PC-9 (cell line): ENCODE measurements at regions not wholly inside any gene's neighbourhood (a gene's known extent, or its start where the extent isn't known, plus 50 kb on each side); places are given as distances from the start of the nearest gene placed in this dataset.

Experiments used
- EZH2 ChIP-seq: fragments of 200-600 bp; sonication (generic); IDR thresholded peaks from 2 replicates; pipeline ENCODE4 v1.8.0; 2017; ENCODE audit warnings: antibody characterized with exemption, low read depth
- TF ChIP-seq, protein P1 (sequence below): fragments of 200-600 bp; sonication (generic); conservative IDR thresholded peaks from 2 replicates; pipeline ENCODE4 v1.6.1; 2017; ENCODE audit warnings: mixed run types, antibody characterized with exemption, mild to moderate bottlenecking, moderate library complexity

- TF ChIP-seq, protein P1, sequence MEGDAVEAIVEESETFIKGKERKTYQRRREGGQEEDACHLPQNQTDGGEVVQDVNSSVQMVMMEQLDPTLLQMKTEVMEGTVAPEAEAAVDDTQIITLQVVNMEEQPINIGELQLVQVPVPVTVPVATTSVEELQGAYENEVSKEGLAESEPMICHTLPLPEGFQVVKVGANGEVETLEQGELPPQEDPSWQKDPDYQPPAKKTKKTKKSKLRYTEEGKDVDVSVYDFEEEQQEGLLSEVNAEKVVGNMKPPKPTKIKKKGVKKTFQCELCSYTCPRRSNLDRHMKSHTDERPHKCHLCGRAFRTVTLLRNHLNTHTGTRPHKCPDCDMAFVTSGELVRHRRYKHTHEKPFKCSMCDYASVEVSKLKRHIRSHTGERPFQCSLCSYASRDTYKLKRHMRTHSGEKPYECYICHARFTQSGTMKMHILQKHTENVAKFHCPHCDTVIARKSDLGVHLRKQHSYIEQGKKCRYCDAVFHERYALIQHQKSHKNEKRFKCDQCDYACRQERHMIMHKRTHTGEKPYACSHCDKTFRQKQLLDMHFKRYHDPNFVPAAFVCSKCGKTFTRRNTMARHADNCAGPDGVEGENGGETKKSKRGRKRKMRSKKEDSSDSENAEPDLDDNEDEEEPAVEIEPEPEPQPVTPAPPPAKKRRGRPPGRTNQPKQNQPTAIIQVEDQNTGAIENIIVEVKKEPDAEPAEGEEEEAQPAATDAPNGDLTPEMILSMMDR = no peak
- no peak for TF ChIP-seq EZH2
These were observed 242.0 kb upstream of the ARRDC4 start for GRCh38 chr15:97718509-97718908.
